ENCODE measurements at regions not wholly inside any gene's neighbourhood (a gene's known extent, or its start where the extent isn't known, plus 50 kb on each side); places are given as distances from the start of the nearest gene placed in this dataset.

GRCh38 chr7:79653136-79653631 is 199.7 kb upstream of the MAGI2 start:
- TF ChIP-seq CTCF (IDR thresholded peaks at IDR 0.05), result no peak
- TF ChIP-seq POLR2A (IDR thresholded peaks at IDR 0.05), result no peak

All from uterus (tissue), 2 donors.